ENCODE measurements at regions not wholly inside any gene's neighbourhood (a gene's known extent, or its start where the extent isn't known, plus 50 kb on each side); places are given as distances from the start of the nearest gene placed in this dataset.

DNA sequence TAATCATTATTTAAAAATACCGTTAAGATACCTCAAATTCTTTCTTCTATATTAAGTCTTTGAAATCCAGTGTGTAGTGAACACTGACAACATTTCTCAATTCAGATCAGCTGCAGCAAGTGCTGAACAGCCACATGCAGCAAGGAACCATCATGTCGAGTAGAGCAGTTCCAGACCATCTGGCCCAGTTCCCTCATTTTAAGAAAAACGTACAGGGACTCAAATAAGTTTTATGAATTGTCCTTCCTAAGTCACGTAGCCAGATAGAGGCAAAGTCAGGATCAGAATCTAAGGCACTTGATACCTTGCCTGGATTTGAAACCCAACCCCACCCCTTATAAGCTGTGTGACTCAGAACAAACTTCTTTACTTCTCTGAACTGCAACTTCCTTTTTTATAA is 132.4 kb downstream of the PROX1 start:
- peaks cover 8% of the 10 kb centered on the region for H3K9me3 ChIP-seq (ENCODE audit: control insufficient read depth, low read depth, low read length)
- H4K8ac ChIP-seq (replicated peaks; ENCODE audit: insufficient read length, low read depth, low read length): no peak overlapping the region
- no peaks in the 10 kb centered on the region for H3K79me1 ChIP-seq (ENCODE audit: insufficient read depth, low read depth, low read length, poor library complexity, severe bottlenecking)
- H3K79me2 ChIP-seq (ENCODE audit: insufficient read depth, low read length): no peaks in the 10 kb centered on the region
- H4K20me1 ChIP-seq (ENCODE audit: control insufficient read depth, insufficient read depth, insufficient read length): no peaks in the 10 kb centered on the region
- H3K4me3 Mint-ChIP-seq: no peak overlapping the region
- no peak overlapping the region for H2BK12ac ChIP-seq (ENCODE audit: insufficient read length, low read depth, low read length)
- no peak overlapping the region for H2BK5ac ChIP-seq (ENCODE audit: insufficient read length, low read length)
- TF ChIP-seq, protein P1, sequence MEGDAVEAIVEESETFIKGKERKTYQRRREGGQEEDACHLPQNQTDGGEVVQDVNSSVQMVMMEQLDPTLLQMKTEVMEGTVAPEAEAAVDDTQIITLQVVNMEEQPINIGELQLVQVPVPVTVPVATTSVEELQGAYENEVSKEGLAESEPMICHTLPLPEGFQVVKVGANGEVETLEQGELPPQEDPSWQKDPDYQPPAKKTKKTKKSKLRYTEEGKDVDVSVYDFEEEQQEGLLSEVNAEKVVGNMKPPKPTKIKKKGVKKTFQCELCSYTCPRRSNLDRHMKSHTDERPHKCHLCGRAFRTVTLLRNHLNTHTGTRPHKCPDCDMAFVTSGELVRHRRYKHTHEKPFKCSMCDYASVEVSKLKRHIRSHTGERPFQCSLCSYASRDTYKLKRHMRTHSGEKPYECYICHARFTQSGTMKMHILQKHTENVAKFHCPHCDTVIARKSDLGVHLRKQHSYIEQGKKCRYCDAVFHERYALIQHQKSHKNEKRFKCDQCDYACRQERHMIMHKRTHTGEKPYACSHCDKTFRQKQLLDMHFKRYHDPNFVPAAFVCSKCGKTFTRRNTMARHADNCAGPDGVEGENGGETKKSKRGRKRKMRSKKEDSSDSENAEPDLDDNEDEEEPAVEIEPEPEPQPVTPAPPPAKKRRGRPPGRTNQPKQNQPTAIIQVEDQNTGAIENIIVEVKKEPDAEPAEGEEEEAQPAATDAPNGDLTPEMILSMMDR (conservative IDR thresholded peaks at IDR 0.05): no peak
- no peak for DNase-seq
- no peak overlapping the region for H2BK20ac ChIP-seq (ENCODE audit: low read depth, low read length, poor library complexity, severe bottlenecking)
- H2AK5ac ChIP-seq (ENCODE audit: insufficient read length, low read length): no peak overlapping the region
- WGBS (ENCODE audit: extremely low coverage, insufficient read length, low lambda C conversion rate): no CpG with 5 or more reads among the region's 4 CpGs
- H3K23me2 ChIP-seq (ENCODE audit: insufficient read length, low read depth, low read length, poor library complexity, severe bottlenecking): no peaks in the 10 kb centered on the region
- no peak overlapping the region for H3K27ac Mint-ChIP-seq
- no peaks in the 10 kb centered on the region for H3K4me1 ChIP-seq (ENCODE audit: insufficient read depth, low read length)
- no peak overlapping the region for H2BK120ac ChIP-seq (ENCODE audit: low read depth, low read length, poor library complexity, severe bottlenecking)
- H3K4ac ChIP-seq (ENCODE audit: low read depth, low read length): no peak overlapping the region
- H3K23ac ChIP-seq (ENCODE audit: insufficient read length, low read depth, low read length): no peak overlapping the region
- no peak overlapping the region for H3K4me2 ChIP-seq (ENCODE audit: insufficient read depth, insufficient read length, low read length)
- no peak overlapping the region for H4K5ac ChIP-seq (ENCODE audit: insufficient read length, low read depth, low read length)
- H3K27ac ChIP-seq (ENCODE audit: insufficient read length, low read depth, low read length): no peak overlapping the region
- H3K9ac ChIP-seq (ENCODE audit: extremely low read depth, insufficient read length, low read length): no peak overlapping the region
- H3K27me3 ChIP-seq (ENCODE audit: insufficient read depth, low read length): no peaks in the 10 kb centered on the region
- H4K91ac ChIP-seq (ENCODE audit: insufficient read length, low read depth, low read length): no peak overlapping the region
- peaks cover 9% of the 10 kb centered on the region; the same call in 1 of the 2 replicates for H3K27me3 Mint-ChIP-seq (ENCODE audit: low read depth)
- no peak overlapping the region for H3K56ac ChIP-seq (ENCODE audit: insufficient read length, low read depth, low read length)
- peaks cover 0 to 17% (median 9%) of the 10 kb centered on the region in 3 experiments; a peak in 5 of 7 replicates for H3K36me3 Mint-ChIP-seq (ENCODE audit: insufficient read depth in 1 of 3, low read depth in 3 of 3)
- no peak overlapping the region for H3K14ac ChIP-seq (ENCODE audit: insufficient read depth, low read length)
- peaks cover 18% of the 10 kb centered on the region in 2 experiments for H3K9me3 Mint-ChIP-seq
- H2BK15ac ChIP-seq (ENCODE audit: low read depth, low read length): no peak overlapping the region
- H3K4me1 Mint-ChIP-seq: peaks cover 14 to 17% of the 10 kb centered on the region in 2 experiments
- H3T11ph ChIP-seq (ENCODE audit: low read length): no peak overlapping the region
- no peak overlapping the region for H3K18ac ChIP-seq (ENCODE audit: insufficient read length, low read depth, low read length)
- H2AFZ ChIP-seq (ENCODE audit: low read length): no peak overlapping the region

All from H9 (cell line).